ENCODE measurements at regions not wholly inside any gene's neighbourhood (a gene's known extent, or its start where the extent isn't known, plus 50 kb on each side); places are given as distances from the start of the nearest gene placed in this dataset.
"Not testable (repeated sequence)": the region's sequence is repeated elsewhere in the genome, so short reads cannot be mapped to it uniquely, and the experiment has no call there.

GRCh38 chr20:47931002-47931401, 145.7 kb upstream of the SULF2 start:
- DNase-seq (ENCODE audit: low spot score) (no peak), ATAC-seq (no peak)

- ATAC-seq, result no peak
- no peak for DNase-seq (ENCODE audit: low spot score)
These were observed 144.3 kb upstream of the SULF2 start for GRCh38 chr20:47929368-47930115.

GRCh38 chr20:47927944-47928343, 142.7 kb upstream of the SULF2 start:
- no peak for ATAC-seq
- no peak for DNase-seq (ENCODE audit: low spot score)

DNA sequence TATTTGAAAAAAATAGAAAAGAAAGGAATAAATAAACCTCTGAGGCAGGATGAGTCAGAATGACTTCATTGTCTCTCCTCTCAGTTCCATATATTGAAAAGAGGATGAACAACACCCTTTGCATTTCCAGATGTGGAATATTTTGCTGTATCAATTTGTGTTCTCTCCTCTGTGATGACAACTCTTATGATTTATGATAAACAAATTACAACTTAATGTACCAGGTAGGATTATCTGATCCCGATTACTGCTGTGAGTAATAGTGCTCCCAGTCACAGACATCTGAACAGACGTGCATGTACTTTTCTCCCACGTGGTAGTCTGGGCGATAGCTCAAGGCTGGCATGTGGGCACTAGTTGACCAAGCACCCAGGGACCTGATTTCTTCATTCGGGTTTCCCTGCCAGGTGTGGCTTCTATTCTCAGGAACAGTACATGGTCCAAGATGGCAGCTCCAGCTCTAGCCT, 142.1 kb upstream of the SULF2 start:
- DNase-seq (ENCODE audit: low spot score) (no peak), ATAC-seq (no peak)

DNA sequence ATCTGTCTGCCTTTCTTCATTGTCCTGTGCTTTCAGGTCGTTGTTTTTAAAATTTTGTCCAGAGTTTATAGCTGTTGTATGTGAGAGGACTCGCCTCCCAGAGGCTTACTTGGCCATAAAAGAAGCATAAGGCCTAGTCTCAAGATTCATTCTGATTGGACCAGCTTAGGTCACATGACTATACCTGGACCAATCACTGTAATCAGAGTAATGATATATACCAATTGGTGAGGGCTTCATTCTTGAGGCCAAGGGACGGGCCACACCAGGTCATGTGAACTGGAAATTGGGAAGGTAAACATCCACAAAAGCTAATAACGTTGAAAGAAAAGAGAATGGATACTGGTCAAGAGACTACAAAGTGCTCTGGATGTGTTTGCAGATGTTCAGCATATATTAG, 141.4 kb upstream of the SULF2 start:
- ATAC-seq (no peak), DNase-seq (ENCODE audit: low spot score) (no peak)

DNA sequence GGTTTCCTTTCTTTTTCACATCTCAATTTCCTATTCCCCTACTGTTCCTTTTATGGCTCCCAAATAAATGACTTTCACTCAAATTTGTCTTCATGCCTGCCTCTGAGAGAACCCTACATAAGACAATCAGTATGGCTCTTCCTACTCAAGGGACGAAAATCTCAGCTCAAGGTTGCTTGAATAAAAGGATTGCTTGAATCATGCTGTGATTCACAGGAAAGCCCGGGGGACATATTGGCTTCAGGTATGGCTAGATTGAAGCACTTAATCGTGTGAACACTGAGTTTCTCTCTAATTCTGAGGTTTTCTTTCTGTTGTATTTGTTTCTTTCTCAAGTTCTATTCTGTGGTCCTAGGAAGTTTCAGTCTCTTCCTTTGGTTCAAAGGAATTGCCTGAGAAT, 140.3 kb upstream of the SULF2 start:
- ATAC-seq (no peak), DNase-seq (ENCODE audit: low spot score) (no peak)

GRCh38 chr20:47922269-47922668, 137.0 kb upstream of the SULF2 start:
- DNase-seq (ENCODE audit: low spot score), result no peak
- no peak for ATAC-seq

DNA sequence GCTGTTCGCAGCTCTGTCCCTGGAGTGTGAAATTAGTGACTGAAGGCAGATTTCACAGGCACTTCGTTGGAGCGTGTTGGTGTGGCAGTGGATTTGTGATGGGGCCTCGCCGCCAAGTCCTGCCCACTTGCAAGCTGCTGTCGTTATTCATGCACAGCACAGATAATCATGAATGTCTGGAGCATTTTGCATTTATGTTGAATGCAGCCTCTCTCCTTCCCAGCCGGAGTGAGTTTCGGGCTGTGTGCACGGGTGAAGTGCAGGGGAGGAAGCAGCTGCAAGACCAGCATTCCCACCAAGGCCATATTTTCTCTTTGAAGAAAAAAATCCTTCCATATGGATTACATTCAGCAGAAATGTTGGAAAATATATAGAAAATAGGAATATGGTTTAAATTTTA, 136.5 kb upstream of the SULF2 start:
- not testable (repeated sequence) for ATAC-seq; DNase-seq (ENCODE audit: low spot score)

DNA sequence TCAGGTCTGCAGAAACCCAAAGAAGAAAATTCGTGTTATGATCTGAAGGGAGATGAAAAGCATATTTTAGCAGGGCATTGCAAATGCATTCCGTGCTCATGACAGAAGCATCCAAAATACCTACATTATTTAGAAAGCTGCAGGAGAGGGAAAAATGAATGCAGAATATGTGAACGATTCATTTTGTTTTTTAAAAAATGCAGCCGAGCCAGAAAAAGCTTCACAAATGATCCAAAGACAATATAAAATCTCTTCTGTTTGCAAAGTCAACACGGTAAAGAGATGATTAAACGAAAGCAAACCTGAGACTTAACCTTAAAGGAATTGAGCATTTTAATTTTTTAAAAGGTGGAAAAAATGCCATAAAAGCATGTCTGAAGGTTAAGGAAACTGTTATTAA, 136.1 kb upstream of the SULF2 start:
- DNase-seq (ENCODE audit: low spot score), result no peak
- ATAC-seq, result no peak

- no peak for DNase-seq (ENCODE audit: low spot score)
- no peak for ATAC-seq
These were observed 132.3 kb upstream of the SULF2 start for GRCh38 chr20:47917549-47918070.

- no peak for ATAC-seq
- no peak for DNase-seq (ENCODE audit: low spot score)
These were observed 130.2 kb upstream of the SULF2 start for GRCh38 chr20:47915495-47915894.

GRCh38 chr20:47914792-47915191, 129.5 kb upstream of the SULF2 start:
- ATAC-seq, result no peak
- no peak for DNase-seq (ENCODE audit: low spot score)

- not testable (repeated sequence) for ATAC-seq; DNase-seq (ENCODE audit: low spot score)
These were observed 127.7 kb upstream of the SULF2 start for GRCh38 chr20:47912786-47913501.

GRCh38 chr20:47912165-47912564, 126.9 kb upstream of the SULF2 start:
- ATAC-seq; DNase-seq (ENCODE audit: low spot score): not testable (repeated sequence)

DNA sequence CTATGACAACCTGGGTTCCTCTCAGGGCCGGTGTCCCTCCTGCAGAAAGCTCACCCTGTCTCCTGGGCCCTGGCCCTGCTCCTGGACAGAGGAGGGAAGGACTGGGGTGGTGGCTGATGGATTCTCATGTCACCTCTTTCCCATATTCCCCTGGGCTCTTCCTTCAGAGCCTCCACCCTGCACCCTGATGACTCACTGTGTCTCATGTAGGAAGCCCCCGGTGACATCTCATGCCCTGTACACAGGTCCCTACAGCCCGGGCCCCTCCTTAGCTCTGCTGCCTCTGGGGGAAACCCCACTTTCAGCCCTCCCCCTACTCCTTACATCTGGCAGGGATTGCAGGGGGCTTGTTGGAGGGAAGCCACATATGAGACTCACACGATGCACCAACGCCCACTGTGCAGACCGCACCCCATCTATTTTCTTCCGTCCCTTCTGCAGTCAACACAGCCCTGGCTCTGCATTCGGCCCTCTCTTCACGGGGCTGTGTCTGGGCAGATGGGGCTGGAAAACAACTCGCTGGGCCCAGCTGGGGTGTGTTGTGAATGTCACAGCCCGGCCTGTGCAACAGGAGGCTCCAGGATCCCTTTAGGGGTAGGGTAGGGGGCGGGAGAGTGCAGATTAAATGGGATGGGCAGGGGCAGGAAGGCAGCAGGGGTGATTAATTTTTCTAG, 124.6 kb upstream of the SULF2 start:
- not testable (repeated sequence) for ATAC-seq; DNase-seq (ENCODE audit: low spot score)

DNA sequence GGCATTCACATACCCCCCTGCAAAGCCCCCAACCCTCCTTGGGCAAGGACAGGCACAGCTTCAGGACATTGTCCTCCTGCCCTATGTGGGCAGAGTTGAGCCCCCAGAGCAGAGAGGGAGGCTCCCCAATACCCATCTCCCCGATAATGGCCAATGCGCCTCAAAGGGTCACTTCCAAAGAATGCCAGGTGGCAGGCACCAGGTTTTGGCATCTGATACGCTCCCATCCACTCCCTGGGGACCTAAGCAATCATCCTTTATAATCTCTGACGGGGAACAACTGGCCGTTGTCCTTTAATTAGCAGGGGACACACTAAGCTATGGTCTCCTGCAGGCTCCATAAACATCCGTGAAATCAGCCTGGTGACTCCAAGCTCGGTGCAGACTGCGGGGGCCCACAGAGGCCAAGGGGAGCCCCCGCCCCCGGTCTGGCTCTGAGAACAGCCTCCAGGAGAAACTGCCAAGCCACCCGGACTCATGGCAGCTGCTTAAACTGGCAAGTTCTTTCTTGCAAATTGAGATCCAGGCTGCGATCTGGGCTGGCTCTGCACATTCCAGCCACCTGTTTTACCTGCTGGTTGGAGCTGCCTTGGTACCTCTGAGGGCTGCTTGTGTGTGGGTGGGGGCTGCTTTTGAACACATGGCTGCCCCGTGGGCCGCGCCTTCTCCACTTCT, 123.2 kb upstream of the SULF2 start:
- ATAC-seq; DNase-seq (ENCODE audit: low spot score): not testable (repeated sequence)

- not testable (repeated sequence) for ATAC-seq; DNase-seq (ENCODE audit: low spot score)
These were observed 122.7 kb upstream of the SULF2 start for GRCh38 chr20:47907951-47908350.

- ATAC-seq (no peak), DNase-seq (ENCODE audit: low spot score) (no peak)
These were observed 121.9 kb upstream of the SULF2 start for GRCh38 chr20:47907031-47907675.

GRCh38 chr20:47906348-47906660, 121.0 kb upstream of the SULF2 start:
- ATAC-seq (no peak), DNase-seq (ENCODE audit: low spot score) (no peak)

GRCh38 chr20:47905628-47906347, 120.5 kb upstream of the SULF2 start:
- no peak for ATAC-seq
- DNase-seq (ENCODE audit: low spot score), result no peak

Measured in left lobe of liver (tissue), 2 donors.